Neural crest cell (in vitro differentiated cells): ENCODE measurements at regions not wholly inside any gene's neighbourhood (a gene's known extent, or its start where the extent isn't known, plus 50 kb on each side); places are given as distances from the start of the nearest gene placed in this dataset.

ENCODE experiments used
- DNase-seq: peaks from one replicate; pipeline ENCODE4 v3.0.0; 2021; ENCODE audit warnings: low read depth, mixed read lengths, low spot score
- H3K27ac Mint-ChIP-seq: one replicate; pipeline ENCODE4 v1.8.0; 2021; ENCODE audit warnings: mild to moderate bottlenecking, mixed read lengths; ENCODE audit not compliant: unreplicated experiment
- H3K27me3 Mint-ChIP-seq: 2 replicates; pipeline ENCODE4 v1.8.0; 2021; ENCODE audit warnings: low read depth, mild to moderate bottlenecking, mixed read lengths
- H3K36me3 Mint-ChIP-seq: 2 replicates; pipeline ENCODE4 v1.8.0; 2021; ENCODE audit warnings: low read depth, mild to moderate bottlenecking, mixed read lengths
- H3K4me1 Mint-ChIP-seq: 2 replicates; pipeline ENCODE4 v1.8.0; 2021; ENCODE audit warnings: mixed read lengths
- H3K4me3 Mint-ChIP-seq: one replicate; pipeline ENCODE4 v1.8.0; 2021; ENCODE audit warnings: mild to moderate bottlenecking, mixed read lengths
- H3K9me3 Mint-ChIP-seq: 2 replicates; pipeline ENCODE4 v1.8.0; 2021; ENCODE audit warnings: mixed read lengths
- TF ChIP-seq, protein P1 (sequence below): fragments of 200-600 bp; sonication (generic); conservative IDR thresholded peaks from 2 replicates; pipeline ENCODE4 v1.5.0; 2021; ENCODE audit warnings: antibody characterized with exemption, mild to moderate bottlenecking

DNA sequence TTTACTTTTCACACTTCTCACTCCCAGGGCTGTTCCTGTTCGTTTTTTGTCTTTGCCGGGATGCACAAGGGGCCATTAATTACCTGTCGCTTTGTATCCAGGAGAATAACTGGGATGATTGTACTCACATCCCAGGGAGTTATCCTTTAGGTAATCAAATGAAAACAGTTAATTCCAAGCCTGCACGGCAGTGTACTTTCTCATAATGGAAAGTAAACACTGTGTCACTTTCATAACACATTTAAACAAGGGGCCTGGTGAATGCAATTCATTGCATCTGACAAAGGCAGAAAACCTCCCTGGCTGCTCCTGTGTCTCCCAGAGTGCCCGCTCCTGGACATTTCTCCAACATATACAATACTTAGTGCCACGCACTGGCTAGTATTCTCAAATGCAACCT, 138.7 kb upstream of the CELF2 start:
- Mint-ChIP-seq H3K4me1 (peaks cover 29% of the 10 kb centered on the region), H3K36me3 (peaks cover 2% of the 10 kb centered on the region), H3K27ac (no peak overlapping the region), H3K4me3 (no peak overlapping the region), H3K9me3 (peaks cover 2% of the 10 kb centered on the region), H3K27me3 (no peaks in the 10 kb centered on the region)
- TF ChIP-seq, protein P1, sequence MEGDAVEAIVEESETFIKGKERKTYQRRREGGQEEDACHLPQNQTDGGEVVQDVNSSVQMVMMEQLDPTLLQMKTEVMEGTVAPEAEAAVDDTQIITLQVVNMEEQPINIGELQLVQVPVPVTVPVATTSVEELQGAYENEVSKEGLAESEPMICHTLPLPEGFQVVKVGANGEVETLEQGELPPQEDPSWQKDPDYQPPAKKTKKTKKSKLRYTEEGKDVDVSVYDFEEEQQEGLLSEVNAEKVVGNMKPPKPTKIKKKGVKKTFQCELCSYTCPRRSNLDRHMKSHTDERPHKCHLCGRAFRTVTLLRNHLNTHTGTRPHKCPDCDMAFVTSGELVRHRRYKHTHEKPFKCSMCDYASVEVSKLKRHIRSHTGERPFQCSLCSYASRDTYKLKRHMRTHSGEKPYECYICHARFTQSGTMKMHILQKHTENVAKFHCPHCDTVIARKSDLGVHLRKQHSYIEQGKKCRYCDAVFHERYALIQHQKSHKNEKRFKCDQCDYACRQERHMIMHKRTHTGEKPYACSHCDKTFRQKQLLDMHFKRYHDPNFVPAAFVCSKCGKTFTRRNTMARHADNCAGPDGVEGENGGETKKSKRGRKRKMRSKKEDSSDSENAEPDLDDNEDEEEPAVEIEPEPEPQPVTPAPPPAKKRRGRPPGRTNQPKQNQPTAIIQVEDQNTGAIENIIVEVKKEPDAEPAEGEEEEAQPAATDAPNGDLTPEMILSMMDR, result no peak
- no peak for DNase-seq

DNA sequence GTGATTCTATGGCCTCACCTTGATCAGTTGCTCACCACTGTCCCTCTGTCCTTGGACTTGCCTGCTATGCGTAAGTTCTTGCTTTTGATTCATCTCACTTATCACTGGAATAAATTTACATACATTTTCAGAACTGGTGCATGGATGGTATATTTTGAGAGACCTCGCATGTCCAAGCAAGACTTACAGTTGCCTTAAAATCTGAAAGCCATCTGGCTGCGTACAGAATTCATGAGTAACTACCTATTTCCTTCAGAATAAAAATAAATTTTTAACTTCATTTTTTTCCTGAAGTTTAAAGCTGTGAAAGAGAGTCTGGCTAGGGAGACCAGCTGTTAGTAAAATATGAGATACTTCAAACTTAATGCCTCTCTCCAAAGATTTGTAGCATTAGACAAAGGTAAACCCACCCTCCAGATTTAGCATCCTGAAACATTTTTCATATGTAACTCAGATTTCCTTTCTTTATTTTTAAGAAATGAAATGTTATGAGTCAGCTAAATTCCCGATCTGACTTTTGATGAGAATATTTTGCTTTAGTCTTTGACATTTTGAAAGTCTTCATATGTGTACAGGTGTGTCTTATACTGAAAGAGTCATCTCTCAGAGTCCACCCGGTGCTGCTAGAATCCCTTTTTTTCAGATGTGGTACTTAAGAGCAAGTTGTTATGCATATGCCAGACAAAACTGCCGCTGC, 136.4 kb upstream of the CELF2 start:
- Mint-ChIP-seq H3K9me3 (peaks cover 5% of the 10 kb centered on the region), H3K27ac (no peak overlapping the region), H3K4me1 (peaks cover 29% of the 10 kb centered on the region), H3K27me3 (no peaks in the 10 kb centered on the region), H3K4me3 (no peak overlapping the region), H3K36me3 (peaks cover 6% of the 10 kb centered on the region)
- no peak for DNase-seq
- TF ChIP-seq, protein P1, result no peak

DNA sequence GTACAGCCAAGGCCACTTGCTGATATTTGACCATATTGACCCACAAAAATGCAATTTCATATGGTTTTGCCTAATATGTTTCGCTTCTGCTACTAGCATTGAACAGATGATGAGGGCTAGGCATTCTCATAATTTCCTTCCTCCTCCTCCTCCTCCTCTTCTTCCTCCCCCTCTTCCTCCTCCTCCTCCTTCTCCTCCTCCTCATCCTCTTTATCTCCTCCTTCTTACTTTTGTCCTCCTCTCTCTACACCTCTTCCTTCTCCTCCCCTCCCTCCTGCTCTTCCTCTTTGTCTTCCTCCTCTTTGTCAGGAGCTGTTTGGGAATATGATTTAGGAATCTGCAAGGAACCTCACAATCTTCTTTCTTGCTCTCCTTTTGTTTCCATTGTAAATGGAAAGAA, 133.9 kb upstream of the CELF2 start:
- TF ChIP-seq, protein P1, result no peak
- Mint-ChIP-seq H3K9me3 (peaks cover 5% of the 10 kb centered on the region), H3K36me3 (peaks cover 6% of the 10 kb centered on the region), H3K4me3 (no peak overlapping the region), H3K27ac (no peak overlapping the region), H3K4me1 (peaks cover 10% of the 10 kb centered on the region), H3K27me3 (no peaks in the 10 kb centered on the region)
- DNase-seq, result no peak

DNA sequence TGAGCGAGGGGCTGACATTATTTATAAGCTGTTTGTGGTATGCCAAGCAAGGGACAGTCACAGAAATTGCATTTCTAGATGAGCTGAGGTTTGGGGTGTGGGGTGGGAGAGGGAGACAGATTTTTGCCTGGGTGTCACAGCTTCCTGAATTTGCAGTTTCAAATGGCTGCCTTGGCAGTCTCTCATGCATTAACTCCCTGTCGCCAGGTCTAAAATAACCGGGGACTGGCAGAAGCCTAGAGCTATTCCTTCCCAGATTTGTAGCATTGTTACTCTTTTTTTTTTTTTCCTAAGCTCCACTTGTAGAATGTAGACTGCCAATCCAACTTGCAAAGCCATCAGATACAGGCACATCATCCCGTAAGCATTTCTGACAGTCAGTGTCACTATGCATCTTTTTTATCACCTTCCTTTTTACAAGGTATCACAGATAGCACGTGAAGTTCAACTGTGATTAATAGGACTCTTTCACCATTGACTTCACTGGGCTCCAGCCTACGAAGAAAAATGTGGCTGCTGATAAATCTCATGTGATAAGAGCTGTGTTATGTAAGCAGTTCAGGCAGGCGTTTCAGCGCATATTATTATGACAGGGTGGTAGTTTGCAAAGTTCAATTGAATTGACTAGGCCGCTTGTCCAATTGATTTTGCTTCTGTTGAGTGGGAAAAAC, 130.7 kb upstream of the CELF2 start:
- H3K27me3 Mint-ChIP-seq, result no peaks in the 10 kb centered on the region
- peaks cover 10% of the 10 kb centered on the region for H3K4me1 Mint-ChIP-seq
- peaks cover 6% of the 10 kb centered on the region for H3K36me3 Mint-ChIP-seq
- peaks cover 5% of the 10 kb centered on the region for H3K9me3 Mint-ChIP-seq
- no peak for DNase-seq
- TF ChIP-seq, protein P1, result no peak
- H3K4me3 Mint-ChIP-seq, result no peak overlapping the region
- no peak overlapping the region for H3K27ac Mint-ChIP-seq

DNA sequence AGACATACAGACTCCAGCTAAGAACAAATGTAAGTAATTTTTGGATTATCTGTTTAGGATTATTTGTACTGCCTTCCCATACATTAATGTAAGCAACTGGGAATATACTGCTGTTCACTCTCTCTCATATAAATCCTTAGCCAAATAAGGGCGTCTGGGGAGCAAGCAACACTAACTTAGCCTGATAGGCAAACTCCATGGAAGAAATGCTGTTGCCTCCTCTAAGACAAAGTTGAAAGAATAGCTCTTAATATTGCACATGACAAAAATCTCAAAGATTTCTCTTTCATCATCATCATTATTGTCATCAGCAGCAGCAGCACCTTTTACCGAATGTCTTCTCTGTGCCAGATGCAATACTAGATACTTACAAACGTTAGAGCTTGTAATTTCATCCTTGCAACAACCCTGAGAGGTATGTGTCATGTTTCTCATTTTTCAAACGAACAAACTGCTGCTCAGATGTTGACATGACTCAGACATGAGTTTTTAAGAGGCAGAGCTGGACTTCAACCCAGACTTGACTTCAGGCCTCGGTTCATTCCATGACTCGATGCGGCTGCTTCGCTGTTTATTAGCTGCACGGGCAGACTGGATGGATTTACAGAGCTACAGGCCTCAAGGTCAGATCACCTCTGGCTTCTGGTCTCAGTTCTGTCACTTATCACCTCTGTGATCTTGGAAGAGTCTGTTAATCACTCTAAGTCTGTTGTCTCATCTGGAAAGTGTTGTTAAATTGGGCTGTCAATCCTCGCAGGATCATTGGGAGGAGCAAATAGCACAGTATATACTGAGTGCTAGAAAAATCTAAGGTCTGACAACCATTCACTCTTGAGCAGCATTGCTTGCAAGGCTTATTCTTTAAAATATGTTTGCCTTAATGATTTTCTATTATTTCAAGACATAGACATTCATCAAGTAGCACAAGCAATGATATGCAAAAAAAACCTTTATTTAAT, 126.3 kb upstream of the CELF2 start:
- H3K4me3 Mint-ChIP-seq, result no peak overlapping the region
- H3K9me3 Mint-ChIP-seq, result peaks cover 10% of the 10 kb centered on the region
- no peaks in the 10 kb centered on the region for H3K27me3 Mint-ChIP-seq
- no peak for DNase-seq
- peaks cover 10% of the 10 kb centered on the region for H3K4me1 Mint-ChIP-seq
- H3K36me3 Mint-ChIP-seq, result peaks cover 6% of the 10 kb centered on the region
- no peak overlapping the region for H3K27ac Mint-ChIP-seq
- TF ChIP-seq, protein P1, result no peak
